PC-3 (cell line): ENCODE measurements at regions not wholly inside any gene's neighbourhood (a gene's known extent, or its start where the extent isn't known, plus 50 kb on each side); places are given as distances from the start of the nearest gene placed in this dataset.

Experiments
- EZH2 ChIP-seq: fragments of 300-600 bp; sonication (generic); IDR thresholded peaks from one replicate; pipeline ENCODE4 v1.6.1; 2017; ENCODE audit warnings: antibody characterized with exemption, mild to moderate bottlenecking, low read length; ENCODE audit not compliant: unreplicated experiment
- EZH2phosphoT487 ChIP-seq: fragments of 300-600 bp; sonication (generic); IDR thresholded peaks from 2 replicates; pipeline ENCODE4 v1.6.1; 2018; ENCODE audit warnings: mild to moderate bottlenecking, antibody characterized with exemption, low read length, borderline replicate concordance
- TF ChIP-seq, protein P1 (sequence below): fragments of 300-600 bp; sonication (generic); conservative IDR thresholded peaks from 2 replicates; pipeline ENCODE4 v1.5.1; 2017; ENCODE audit warnings: antibody characterized with exemption, low read depth, mild to moderate bottlenecking, low read length

DNA sequence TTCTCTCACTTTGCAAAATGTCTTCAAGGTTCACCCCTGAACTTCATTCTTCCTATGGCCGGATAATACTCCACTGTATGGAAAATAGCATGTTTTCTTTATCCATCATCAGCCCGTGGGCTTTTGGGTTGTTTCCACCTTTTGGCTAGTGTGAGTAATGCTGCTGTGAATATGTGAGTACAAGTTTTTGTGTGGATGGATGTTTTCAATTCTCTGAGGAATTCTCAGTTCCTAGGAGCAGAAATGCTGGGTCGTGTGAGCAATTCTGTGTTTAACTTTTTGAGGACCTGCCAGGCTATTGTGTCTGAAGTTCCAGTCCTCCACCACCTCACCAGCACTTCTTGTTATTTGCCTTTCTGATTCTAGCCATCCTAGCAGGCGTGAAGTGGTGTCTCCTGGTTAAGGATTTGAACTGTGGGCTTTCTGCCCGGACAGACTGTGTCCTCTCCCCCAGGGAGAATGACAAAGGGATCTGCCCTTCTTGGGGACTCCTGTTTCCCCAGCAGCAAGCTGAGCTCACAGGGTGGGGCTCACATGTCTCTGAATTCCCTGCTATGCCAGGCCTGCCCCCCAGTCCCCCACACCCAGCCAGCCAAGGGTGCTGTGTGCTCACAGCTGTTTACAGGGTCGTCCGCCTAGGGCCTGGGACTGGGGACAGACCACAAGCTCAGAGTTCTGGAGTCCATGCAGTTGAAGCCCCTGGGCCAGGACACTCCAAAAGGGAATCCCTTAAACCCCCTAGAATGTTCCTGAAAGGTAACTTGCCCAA lies 92.2 kb upstream of the CIBAR2 start:
- TF ChIP-seq, protein P1, sequence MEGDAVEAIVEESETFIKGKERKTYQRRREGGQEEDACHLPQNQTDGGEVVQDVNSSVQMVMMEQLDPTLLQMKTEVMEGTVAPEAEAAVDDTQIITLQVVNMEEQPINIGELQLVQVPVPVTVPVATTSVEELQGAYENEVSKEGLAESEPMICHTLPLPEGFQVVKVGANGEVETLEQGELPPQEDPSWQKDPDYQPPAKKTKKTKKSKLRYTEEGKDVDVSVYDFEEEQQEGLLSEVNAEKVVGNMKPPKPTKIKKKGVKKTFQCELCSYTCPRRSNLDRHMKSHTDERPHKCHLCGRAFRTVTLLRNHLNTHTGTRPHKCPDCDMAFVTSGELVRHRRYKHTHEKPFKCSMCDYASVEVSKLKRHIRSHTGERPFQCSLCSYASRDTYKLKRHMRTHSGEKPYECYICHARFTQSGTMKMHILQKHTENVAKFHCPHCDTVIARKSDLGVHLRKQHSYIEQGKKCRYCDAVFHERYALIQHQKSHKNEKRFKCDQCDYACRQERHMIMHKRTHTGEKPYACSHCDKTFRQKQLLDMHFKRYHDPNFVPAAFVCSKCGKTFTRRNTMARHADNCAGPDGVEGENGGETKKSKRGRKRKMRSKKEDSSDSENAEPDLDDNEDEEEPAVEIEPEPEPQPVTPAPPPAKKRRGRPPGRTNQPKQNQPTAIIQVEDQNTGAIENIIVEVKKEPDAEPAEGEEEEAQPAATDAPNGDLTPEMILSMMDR = no peak
- TF ChIP-seq EZH2 (no peak), EZH2phosphoT487 (no peak)
